GM18951 (cell line): ENCODE measurements at regions not wholly inside any gene's neighbourhood (a gene's known extent, or its start where the extent isn't known, plus 50 kb on each side); places are given as distances from the start of the nearest gene placed in this dataset.
"Not testable (repeated sequence)": the region's sequence is repeated elsewhere in the genome, so short reads cannot be mapped to it uniquely, and the experiment has no call there.

ENCODE experiments used
- POLR2A ChIP-seq: IDR thresholded peaks from 4 replicates; pipeline ENCODE4 v1.6.1; 2011; ENCODE audit warnings: mild to moderate bottlenecking; ENCODE audit not compliant: insufficient read length, insufficient read depth; ENCODE audit errors: extremely low read depth
- in situ Hi-C: fragments of 300-500 bp; cut with MboI; formaldehyde crosslinking; loops from one replicate; pipeline ENCODE4 v1.12.0; 2022; ENCODE audit warnings: low sequenced_read_pairs, mixed read lengths, inconsistent platforms; ENCODE audit not compliant: unreplicated experiment

DNA sequence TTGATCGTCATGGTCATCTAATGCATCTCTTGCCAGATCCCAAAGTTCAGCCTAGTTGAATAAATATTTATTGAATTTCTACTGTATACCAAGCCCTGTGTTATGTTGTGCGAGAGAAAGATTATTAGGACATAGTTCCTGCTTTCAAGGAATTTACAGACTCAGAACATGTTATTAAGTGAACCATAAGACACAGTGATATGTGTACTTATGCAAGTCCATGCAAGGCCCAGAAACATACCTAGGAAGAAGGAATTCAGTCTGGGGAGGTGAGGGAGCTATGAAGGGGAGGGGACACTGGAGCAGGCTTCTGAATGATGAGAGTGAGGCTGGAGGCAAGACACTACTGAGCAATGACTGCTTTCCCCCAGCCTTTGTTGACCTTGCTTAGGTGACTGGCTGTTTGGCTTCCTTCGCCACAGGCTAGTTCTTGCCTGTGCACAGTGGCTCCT, 81.4 kb downstream of the ACAA2 start:
- in situ Hi-C loops = no loop called here
- TF ChIP-seq POLR2A = no peak

DNA sequence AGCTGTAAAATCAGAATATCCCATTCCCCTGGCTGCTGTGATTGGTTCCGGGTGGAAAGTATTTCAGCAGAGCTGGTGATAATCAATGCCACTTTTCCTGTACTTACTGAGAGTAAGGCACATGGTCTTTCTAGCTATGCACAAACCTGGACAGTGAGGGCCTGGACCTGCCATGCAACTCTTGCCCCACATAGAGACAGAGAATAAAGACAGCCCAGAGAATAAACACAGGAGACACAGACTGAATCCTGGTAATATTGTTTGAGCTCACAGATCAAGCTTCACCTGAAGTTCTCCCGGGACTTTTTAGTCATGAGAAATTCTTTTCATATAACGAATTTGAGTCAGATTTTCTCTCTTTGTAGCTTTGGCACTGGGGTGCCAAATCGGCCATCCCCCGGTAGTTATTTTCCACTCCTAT, 81.9 kb downstream of the ACAA2 start:
- TF ChIP-seq POLR2A = no peak
- in situ Hi-C loops = no loop called here

DNA sequence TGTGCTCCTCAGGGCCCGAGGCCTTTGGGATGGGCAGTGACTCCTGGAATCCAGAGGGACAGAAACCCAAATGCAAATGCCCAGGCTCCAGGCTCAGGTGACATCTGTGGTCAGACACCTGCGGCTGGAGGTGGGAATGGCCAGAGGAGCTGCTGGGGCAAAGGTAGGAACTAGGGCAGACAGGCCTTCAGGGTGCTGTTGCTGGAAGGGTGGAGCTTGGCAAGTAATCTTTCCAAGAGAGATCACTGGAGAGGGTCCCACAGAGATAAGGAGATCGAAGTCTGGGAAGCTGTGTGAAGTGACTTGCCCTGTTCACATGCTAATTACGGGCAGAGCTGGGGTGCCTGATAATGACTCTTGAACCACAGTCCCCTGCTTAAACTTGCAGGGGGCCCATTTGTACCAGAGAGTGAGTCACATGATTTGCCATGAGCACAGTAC, 82.4 kb downstream of the ACAA2 start:
- TF ChIP-seq POLR2A = no peak
- in situ Hi-C loops = no loop called here

DNA sequence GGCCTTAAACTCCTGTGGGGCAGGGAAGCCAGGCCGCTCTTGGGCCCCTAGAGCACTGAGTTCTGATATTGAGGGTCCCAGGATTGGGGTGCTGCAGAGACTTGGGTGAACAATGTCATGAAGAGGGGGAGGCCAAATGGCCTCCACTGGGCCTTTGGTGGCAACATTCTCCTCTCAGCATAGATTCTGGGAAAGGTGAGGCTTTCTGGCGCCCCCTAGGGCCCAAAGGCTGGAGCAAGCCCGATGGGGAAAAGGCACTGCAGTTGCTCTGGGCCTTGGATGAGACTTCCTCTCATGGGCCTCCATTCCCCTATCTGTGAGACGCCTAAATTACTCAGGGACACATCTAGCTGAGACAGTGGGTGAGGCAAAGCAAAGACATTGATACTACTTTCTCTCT, 84.8 kb downstream of the ACAA2 start:
- TF ChIP-seq POLR2A = no peak
- in situ Hi-C loops = no loop called here

DNA sequence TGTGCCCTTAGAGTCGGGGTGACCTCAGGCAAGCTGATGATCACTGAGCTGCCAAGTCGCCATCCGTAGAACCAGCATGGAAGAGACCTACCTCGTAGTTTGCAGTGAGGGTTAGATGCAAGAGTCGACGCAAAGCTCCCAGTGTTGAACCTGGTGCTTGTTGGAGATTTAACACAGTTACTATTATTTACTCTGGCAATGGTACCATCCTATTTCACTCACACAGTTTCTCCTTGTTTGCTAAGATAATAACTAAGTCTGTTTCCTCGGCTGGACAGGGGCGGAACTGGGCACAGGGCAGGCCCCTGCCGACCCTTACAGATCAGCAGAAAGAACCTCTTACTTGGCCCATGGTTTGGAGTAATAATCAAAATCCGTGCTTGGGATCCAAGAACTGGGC, 85.5 kb downstream of the ACAA2 start:
- in situ Hi-C loops = no loop called here
- no peak for TF ChIP-seq POLR2A

DNA sequence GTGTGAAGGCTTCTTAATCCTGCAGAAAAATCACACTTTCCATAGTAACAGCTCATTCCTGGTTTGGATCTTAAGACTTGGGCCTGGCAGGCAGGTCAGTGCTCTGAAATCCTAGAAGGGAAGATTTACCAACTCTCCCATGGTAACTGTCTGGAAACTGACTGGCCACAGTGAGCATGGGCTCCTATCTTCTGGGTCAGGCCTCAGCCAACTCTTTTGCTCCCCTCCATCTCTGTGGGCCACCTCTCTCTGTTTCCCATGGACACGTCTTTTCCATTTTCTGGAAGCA, 86.7 kb downstream of the ACAA2 start:
- in situ Hi-C loops = no loop called here
- no peak for TF ChIP-seq POLR2A

DNA sequence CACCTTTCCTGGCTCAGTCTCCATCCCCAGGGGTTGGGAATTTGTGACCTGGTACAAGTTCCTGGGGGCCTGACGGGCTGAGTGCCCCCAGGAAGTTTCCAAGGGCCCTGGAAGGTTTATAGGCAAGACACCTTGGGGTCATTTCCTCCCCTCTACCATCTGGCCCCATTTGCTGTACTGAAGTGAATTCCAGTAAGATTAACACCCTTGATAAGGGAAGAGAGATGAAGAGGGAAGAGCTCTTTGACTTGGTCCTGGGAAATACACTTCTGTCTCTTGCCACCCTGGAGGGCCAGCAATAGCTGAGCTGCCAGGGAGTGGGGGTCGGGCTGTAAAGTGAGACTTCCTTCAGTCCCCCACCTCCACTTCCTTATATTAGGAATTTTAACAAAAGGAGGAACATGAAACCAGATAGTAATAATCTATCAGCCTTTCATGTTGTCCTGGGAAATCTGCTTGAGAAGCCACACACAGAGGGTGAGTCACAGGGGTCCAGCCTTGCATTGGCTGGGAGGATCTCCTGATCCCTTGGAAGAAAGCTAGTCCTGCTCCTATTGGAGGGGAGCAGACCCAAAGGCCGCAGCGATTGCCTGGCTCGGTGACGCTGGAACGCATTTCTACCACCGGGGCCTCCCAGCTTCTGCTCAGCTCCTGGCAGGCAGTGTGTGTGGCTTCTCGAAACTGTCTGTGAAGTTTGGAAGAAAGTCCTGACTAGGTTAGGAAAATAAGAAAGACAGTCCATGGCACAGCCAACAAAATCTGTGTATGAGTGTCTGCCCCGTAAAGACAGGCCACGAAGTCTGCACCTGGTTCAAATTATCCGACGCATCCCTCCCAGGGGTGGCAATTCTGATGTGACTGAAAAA, 87.3 kb downstream of the ACAA2 start:
- in situ Hi-C loops = no loop called here
- TF ChIP-seq POLR2A = no peak

DNA sequence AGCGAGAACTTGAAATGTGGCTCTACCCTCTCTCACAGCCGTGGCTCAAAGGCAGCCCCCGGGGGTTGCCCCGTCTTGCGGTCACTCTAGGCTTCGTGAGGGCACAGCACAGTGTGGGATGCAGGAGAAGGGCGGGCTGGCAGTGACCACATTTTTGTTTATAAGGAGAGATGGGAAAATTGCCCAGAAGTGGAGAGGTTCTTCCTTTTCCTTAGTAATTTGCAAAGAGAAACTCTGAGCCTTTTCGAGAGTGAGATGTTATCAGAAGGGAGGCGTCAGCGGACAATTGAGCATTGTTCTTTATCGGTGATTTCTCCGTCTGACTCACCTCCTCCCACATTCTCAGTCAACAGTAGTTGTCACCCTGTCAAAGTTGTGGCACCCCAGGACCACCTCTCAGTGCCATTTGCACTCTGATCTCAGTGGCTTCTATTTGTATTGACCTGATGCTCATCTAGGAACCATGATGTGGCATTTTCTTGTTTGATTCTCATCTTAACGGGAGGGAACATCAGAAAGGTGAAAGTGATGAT, 89.6 kb downstream of the ACAA2 start:
- in situ Hi-C loops = no loop called here
- no peak for TF ChIP-seq POLR2A

DNA sequence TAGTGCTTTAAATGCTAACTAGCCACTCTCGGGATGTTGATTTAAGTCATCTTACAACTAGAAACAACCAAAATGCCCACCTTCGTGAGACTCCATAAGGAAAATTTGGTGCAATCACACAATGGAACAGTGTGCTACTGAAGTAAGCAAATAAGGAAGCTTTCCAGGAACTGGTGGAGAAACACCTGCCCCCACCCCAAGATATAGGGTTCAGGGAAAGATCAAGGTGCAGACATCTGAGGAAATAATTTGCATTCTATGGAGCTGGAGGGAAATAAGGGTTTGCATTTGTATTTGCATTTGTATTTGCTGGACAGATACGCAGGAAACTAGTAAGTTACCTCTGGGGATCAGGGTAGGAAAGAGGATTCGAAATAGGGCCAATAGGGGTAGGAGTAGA, 90.9 kb downstream of the ACAA2 start:
- in situ Hi-C loops = no loop called here
- no peak for TF ChIP-seq POLR2A

DNA sequence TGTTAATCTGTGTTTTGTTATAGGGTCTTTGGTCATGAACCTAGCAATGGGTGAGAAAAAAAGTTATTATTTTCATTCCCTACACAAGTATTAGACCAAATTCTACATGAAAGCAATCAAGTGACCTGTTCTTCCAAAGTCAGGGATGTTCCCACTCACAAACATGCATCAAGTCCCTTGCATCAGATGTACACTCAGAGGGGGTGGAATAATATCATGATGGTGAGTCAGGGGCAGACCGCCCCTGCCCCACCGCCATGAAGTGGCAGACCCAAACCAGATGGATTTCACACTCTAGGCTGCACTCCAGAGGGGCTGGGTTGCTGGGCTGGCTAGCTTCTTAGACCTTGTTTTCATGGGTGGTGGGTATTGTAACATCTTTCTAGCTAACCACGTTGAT, 91.4 kb downstream of the ACAA2 start:
- in situ Hi-C loops = no loop called here
- TF ChIP-seq POLR2A = no peak

DNA sequence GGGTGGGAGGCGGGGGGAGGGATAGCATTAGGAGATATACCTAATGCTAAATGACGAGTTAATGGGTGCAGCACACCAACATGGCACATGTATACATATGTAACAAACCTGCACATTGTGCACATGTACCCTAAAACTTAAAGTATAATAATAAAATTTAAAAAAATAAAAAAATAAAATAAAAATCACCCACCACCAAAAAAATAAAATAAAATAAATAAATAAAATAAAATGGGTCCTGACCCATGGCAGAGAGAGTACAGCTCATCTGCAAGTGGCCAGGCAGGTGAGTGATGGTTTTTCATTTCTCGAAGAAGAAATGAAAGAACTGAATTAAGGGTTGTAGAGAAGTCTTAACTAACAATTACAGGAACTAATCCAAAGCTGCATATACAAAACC, 92.4 kb downstream of the ACAA2 start:
- in situ Hi-C loops = not testable (repeated sequence)

DNA sequence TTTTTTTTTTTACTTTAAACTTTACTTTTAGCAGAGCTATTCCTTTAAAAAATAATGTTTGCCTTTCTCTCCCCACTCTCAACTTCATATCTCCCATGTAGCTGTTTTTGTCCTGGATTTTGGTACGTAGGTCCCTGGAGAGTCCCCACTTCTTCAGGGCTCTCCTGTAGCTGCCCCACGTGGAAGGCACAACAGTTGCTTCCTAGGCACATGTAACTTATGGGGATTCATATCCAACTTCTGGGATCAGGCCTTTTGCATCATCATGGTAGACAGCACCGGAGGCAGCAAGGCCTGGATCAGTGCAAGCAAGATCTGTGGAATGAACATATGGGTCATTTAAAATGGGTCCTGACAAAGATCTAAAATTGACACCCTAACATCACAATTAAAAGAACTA, 95.7 kb downstream of the ACAA2 start:
- no peak for TF ChIP-seq POLR2A
- in situ Hi-C loops = no loop called here

DNA sequence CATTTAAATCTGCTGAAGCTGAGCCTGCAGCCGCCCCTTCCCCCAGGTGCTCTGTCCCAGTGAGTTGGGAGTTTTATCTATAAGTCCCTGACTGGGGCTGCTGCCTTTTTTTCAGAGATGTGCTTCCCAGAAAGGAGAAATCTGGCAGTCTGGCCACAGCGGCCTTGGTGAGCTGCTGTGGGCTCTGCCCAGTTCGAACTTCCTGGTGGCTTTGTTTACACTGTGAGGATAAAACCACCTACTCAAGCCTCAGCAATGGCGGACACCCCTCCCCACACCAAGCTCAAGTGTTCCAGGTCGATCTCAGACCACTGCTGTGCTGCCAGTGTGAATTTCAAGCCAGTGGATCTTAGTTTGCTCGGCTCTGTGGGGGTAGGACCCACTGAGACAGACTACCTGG, 97.3 kb downstream of the ACAA2 start:
- no peak for TF ChIP-seq POLR2A
- in situ Hi-C loops = no loop called here

DNA sequence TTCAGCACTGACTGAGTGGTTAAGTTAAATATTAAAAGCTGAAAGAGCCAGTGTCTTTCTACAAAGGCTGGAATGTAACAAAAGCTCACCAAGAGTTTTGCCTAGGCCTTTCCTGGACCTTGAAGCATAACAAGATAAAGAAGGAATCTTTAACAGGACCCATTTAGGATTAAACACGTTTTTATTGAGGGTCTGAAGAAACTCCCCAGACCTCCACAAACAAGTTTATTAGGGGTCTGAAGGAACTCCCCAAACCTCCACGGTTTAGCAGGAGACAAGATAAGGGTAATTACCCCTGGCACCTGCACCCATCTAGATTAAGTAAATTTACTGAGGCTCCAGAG, 104.0 kb downstream of the ACAA2 start:
- in situ Hi-C loops = no loop called here
- TF ChIP-seq POLR2A = no peak
